ENCODE measurements at regions not wholly inside any gene's neighbourhood (a gene's known extent, or its start where the extent isn't known, plus 50 kb on each side); places are given as distances from the start of the nearest gene placed in this dataset.

DNA sequence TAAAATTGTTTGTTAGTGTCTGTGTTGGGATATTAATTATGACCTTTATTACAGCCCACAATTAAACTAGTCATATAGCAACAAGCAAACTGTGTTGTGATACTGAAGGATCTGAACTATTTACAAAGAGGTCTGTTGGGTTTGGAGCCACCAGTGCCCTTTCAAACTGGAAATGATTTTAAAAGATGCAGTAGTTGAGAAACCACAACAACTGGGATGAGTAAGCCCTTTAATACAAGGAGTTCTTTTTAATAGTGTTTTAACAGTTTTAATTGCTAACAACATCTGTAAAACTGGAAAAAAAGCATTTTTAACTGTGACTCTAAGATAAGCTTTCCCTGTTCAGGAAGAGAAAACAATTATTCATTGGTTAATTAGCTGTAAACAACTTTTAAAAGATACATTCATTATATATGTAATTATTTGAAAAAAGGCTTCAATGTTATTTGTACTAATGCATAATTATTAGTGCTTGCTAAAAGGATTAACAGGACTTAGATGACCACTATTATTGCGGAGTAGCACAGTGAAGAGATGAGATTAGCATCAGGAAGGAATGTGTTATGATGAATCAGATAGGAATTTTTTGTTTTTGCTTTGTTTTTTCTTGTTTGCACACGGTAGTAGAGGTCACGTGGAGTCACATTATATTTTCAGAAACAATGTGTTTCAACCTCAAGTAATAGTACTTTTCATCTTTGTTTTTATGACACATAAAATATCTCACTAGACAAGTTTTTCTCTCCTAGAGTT is 392.7 kb upstream of the FANCL start:
- no peak for DNase-seq (ENCODE audit: low read depth)
- H3K4me3 ChIP-seq (ENCODE audit: low read depth, low read length): no peak overlapping the region
- TF ChIP-seq, protein P1, sequence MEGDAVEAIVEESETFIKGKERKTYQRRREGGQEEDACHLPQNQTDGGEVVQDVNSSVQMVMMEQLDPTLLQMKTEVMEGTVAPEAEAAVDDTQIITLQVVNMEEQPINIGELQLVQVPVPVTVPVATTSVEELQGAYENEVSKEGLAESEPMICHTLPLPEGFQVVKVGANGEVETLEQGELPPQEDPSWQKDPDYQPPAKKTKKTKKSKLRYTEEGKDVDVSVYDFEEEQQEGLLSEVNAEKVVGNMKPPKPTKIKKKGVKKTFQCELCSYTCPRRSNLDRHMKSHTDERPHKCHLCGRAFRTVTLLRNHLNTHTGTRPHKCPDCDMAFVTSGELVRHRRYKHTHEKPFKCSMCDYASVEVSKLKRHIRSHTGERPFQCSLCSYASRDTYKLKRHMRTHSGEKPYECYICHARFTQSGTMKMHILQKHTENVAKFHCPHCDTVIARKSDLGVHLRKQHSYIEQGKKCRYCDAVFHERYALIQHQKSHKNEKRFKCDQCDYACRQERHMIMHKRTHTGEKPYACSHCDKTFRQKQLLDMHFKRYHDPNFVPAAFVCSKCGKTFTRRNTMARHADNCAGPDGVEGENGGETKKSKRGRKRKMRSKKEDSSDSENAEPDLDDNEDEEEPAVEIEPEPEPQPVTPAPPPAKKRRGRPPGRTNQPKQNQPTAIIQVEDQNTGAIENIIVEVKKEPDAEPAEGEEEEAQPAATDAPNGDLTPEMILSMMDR (IDR thresholded peaks at IDR 0.05; ENCODE audit: low read depth, low read length, missing control alignments): no peak

- TF ChIP-seq, protein P1 (IDR thresholded peaks at IDR 0.05; ENCODE audit: low read depth, low read length, missing control alignments): no peak
- no peak for DNase-seq (ENCODE audit: low read depth)
- H3K4me3 ChIP-seq (ENCODE audit: low read depth, low read length): no peak overlapping the region
Observed at GRCh38 chr2:58631986-58632385, 390.9 kb upstream of the FANCL start.

DNA sequence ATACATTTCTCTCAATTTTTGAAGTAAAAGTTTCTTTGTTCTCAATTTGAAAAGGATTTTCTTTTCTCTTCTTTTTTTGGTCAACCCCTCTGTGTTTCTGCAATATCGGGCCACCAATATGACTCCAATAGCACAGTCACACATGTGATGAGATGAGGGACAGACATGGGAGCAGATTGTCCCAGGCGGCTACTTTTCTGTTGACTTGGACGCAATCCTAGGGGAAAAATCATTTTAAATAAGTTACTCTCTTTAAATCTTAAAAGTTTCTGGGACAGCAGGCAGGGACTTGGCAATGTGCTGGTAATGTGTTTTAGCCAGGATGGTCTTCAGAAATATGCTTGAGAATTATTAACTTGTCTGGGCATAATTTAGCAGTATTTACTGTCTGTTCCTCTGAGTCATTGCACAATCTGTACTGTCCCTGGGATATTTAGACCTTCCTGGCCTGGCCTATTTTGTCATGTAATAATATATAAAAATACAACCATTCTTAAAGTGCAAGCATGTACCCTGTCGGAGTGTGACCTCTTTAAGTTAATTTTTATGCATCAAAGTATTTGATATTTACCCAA is 388.5 kb upstream of the FANCL start:
- H3K4me3 ChIP-seq (ENCODE audit: low read depth, low read length): no peak overlapping the region
- no peak for DNase-seq (ENCODE audit: low read depth)
- TF ChIP-seq, protein P1 (IDR thresholded peaks at IDR 0.05; ENCODE audit: low read depth, low read length, missing control alignments): no peak

DNA sequence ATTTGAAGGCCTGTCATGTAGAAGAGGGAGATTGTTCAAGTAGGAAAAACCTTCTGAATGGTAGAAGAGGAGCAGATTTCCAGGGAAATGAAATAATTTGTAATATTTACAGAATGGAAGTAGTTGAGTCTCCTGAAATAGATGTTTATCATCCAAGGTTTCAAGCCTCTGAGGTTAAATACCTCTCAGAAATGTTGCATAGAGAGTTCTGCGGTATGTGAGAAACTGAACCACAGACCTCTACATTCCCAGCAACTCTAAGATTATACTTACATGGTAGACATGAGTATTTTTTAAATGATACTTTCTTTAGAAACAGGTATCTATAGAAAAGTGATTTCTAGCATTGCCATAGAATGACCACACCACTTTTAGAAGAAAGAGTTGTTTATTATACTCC is 379.8 kb upstream of the FANCL start:
- H3K4me3 ChIP-seq (ENCODE audit: low read depth, low read length): no peak overlapping the region
- TF ChIP-seq, protein P1 (IDR thresholded peaks at IDR 0.05; ENCODE audit: low read depth, low read length, missing control alignments): no peak
- no peak for DNase-seq (ENCODE audit: low read depth)

GRCh38 chr2:58620093-58620492 is 379.0 kb upstream of the FANCL start:
- TF ChIP-seq, protein P1 (IDR thresholded peaks at IDR 0.05; ENCODE audit: low read depth, low read length, missing control alignments): no peak
- no peak for DNase-seq (ENCODE audit: low read depth)

GRCh38 chr2:58616961-58617360 is 375.8 kb upstream of the FANCL start:
- H3K4me3 ChIP-seq (ENCODE audit: low read depth, low read length): no peak overlapping the region
- TF ChIP-seq, protein P1 (IDR thresholded peaks at IDR 0.05; ENCODE audit: low read depth, low read length, missing control alignments): no peak
- DNase-seq (ENCODE audit: low read depth): no peak

More at GRCh38 chr2:58620093-58620492, 379.0 kb upstream of the FANCL start:
- no peak overlapping the region for H3K4me3 ChIP-seq (ENCODE audit: low read depth, low read length)

DNA sequence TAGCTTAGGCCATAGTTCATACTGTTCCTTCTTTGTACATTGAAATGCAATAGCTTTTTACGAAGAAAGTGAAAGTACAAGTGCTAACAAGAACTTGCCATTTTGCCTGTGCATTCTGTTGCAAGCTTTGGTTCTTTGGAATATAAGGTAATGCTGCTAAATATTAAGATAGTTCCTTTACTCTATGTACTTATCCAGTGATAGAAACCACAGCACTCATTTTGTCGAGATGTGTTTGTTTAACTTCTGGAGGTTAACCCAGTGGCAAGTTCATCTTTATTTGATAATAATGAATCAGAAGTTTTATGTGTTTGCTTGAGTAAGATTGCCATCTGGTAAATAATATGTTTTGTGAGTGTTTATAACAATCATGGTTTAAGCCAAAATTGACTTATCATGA is 373.1 kb upstream of the FANCL start:
- H3K4me3 ChIP-seq (ENCODE audit: low read depth, low read length): no peak overlapping the region
- no peak for DNase-seq (ENCODE audit: low read depth)
- TF ChIP-seq, protein P1 (IDR thresholded peaks at IDR 0.05; ENCODE audit: low read depth, low read length, missing control alignments): no peak
